Endodermal cell (in vitro differentiated cells): ENCODE measurements at regions not wholly inside any gene's neighbourhood (a gene's known extent, or its start where the extent isn't known, plus 50 kb on each side); places are given as distances from the start of the nearest gene placed in this dataset.

ENCODE experiments used
- DNase-seq: peaks from one replicate; pipeline ENCODE4 v3.0.0-alpha.2; 2017
- H3K27ac ChIP-seq: 2 replicates; pipeline ENCODE4 v1.5.1; 2013; ENCODE audit warnings: mild to moderate bottlenecking, low read depth, low read length, moderate library complexity
- H3K27me3 ChIP-seq: 2 replicates; pipeline ENCODE4 v1.6.1; 2013; ENCODE audit warnings: mild to moderate bottlenecking, low read length, moderate library complexity; ENCODE audit not compliant: insufficient read depth, control insufficient read depth, poor library complexity, severe bottlenecking
- H3K36me3 ChIP-seq: 2 replicates; pipeline ENCODE4 v1.7.0; 2013; ENCODE audit warnings: mild to moderate bottlenecking, low read length, moderate library complexity; ENCODE audit not compliant: control insufficient read depth, insufficient read depth
- H3K4me1 ChIP-seq: one replicate; pipeline ENCODE4 v1.7.0; 2013; ENCODE audit warnings: low read length; ENCODE audit not compliant: control insufficient read depth, insufficient read depth
- H3K4me3 ChIP-seq: 2 replicates; pipeline ENCODE4 v1.5.1; 2013; ENCODE audit warnings: mild to moderate bottlenecking, low read length, moderate library complexity
- H3K9ac ChIP-seq: 2 replicates; pipeline ENCODE4 v1.6.1; 2013; ENCODE audit warnings: mild to moderate bottlenecking, low read length, moderate library complexity; ENCODE audit not compliant: poor library complexity, severe bottlenecking; ENCODE audit errors: extremely low read depth
- H3K9me3 ChIP-seq: 2 replicates; pipeline ENCODE4 v1.6.1; 2013; ENCODE audit warnings: mild to moderate bottlenecking, low read length, moderate library complexity; ENCODE audit not compliant: control insufficient read depth
- H3K27ac Mint-ChIP-seq: 2 replicates; pipeline ENCODE4 v1.8.0; 2020; ENCODE audit warnings: mixed read lengths
- H3K27me3 Mint-ChIP-seq: 2 replicates; pipeline ENCODE4 v1.8.0; 2021; ENCODE audit warnings: mild to moderate bottlenecking, mixed read lengths; ENCODE audit not compliant: insufficient read depth
- H3K36me3 Mint-ChIP-seq: 2 replicates; pipeline ENCODE4 v1.8.0; 2020; ENCODE audit warnings: low read depth, mixed read lengths
- H3K4me1 Mint-ChIP-seq: 2 replicates; pipeline ENCODE4 v1.8.0; 2020; ENCODE audit warnings: mixed read lengths
- H3K4me3 Mint-ChIP-seq: 2 replicates; pipeline ENCODE4 v1.8.0; 2020; ENCODE audit warnings: mild to moderate bottlenecking, moderate library complexity, mixed read lengths
- H3K9me3 Mint-ChIP-seq: 2 replicates; pipeline ENCODE4 v1.8.0; 2020; ENCODE audit warnings: mild to moderate bottlenecking, mixed read lengths
- WGBS, 2 experiments: methylation state at CpG; one replicate each; pipeline versions ENCODE4 v1.1.5 to v1.1.7; 2013; ENCODE audit warnings: missing lambda C conversion rate in 2 of 2, mixed read lengths in 1 of 2; ENCODE audit not compliant: insufficient coverage in 1 of 2, insufficient read length in 1 of 2; 5-methylcytosine and 5-hydroxymethylcytosine counted together
- TF ChIP-seq, protein P1 (sequence below): fragments of 200-600 bp; sonication (generic); conservative IDR thresholded peaks from 2 replicates; pipeline ENCODE4 v1.5.0; 2021; ENCODE audit warnings: antibody characterized with exemption, mild to moderate bottlenecking

DNA sequence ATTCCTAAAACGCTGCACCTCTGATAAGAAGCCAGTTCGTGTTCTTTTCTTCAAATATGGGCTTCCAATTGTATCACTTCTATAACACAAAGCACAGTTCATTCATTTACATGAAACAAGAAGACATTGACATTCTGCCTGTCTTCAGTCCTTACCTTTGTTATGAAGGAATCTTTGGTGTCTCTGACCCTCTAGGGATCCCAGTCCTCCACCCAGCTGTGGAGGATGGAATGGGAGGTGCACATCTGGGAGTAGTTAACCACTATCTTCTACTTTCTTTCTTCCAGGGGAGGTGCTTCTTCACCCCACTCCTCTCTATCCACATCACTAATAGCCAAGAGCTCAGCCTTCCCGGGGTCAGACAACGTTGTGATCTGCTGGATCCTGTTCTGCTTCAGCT lies 233.4 kb downstream of the CDC5L start:
- TF ChIP-seq, protein P1, sequence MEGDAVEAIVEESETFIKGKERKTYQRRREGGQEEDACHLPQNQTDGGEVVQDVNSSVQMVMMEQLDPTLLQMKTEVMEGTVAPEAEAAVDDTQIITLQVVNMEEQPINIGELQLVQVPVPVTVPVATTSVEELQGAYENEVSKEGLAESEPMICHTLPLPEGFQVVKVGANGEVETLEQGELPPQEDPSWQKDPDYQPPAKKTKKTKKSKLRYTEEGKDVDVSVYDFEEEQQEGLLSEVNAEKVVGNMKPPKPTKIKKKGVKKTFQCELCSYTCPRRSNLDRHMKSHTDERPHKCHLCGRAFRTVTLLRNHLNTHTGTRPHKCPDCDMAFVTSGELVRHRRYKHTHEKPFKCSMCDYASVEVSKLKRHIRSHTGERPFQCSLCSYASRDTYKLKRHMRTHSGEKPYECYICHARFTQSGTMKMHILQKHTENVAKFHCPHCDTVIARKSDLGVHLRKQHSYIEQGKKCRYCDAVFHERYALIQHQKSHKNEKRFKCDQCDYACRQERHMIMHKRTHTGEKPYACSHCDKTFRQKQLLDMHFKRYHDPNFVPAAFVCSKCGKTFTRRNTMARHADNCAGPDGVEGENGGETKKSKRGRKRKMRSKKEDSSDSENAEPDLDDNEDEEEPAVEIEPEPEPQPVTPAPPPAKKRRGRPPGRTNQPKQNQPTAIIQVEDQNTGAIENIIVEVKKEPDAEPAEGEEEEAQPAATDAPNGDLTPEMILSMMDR = no peak
- DNase-seq = no peak
- peaks cover 26% of the 10 kb centered on the region for H3K4me1 Mint-ChIP-seq

GRCh38 chr6:44621846-44622245 lies 234.3 kb downstream of the CDC5L start:
- H3K4me3 ChIP-seq = no peak overlapping the region
- no peak overlapping the region for H3K27ac Mint-ChIP-seq
- peaks cover 5% of the 10 kb centered on the region for H3K4me1 ChIP-seq

More for the DNA sequence above, 233.4 kb downstream of the CDC5L start:
- H3K36me3 Mint-ChIP-seq = no peaks in the 10 kb centered on the region
- Histone ChIP-seq H3K27me3 (no peaks in the 10 kb centered on the region), H3K9ac (no peak overlapping the region), H3K4me3 (no peak overlapping the region), H3K9me3 (no peaks in the 10 kb centered on the region), H3K27ac (no peak overlapping the region), H3K36me3 (no peaks in the 10 kb centered on the region), H3K4me1 (no peaks in the 10 kb centered on the region)
- H3K27ac Mint-ChIP-seq = no peak overlapping the region
- H3K27me3 Mint-ChIP-seq = no peaks in the 10 kb centered on the region
- H3K9me3 Mint-ChIP-seq = no peaks in the 10 kb centered on the region
- no peak overlapping the region for H3K4me3 Mint-ChIP-seq
- WGBS, 2 experiments = 75 to 78% methylated on average over 4 of the region's 4 CpGs

GRCh38 chr6:44622555-44622954 lies 235.0 kb downstream of the CDC5L start:
- peaks cover 8% of the 10 kb centered on the region for H3K4me1 ChIP-seq
- TF ChIP-seq, protein P1 = no peak
- H3K9me3 ChIP-seq = no peaks in the 10 kb centered on the region
- H3K27me3 Mint-ChIP-seq = no peaks in the 10 kb centered on the region
- no peak overlapping the region for H3K9ac ChIP-seq
- H3K27me3 ChIP-seq = no peaks in the 10 kb centered on the region
- no peak overlapping the region for H3K4me3 ChIP-seq
- peaks cover 36% of the 10 kb centered on the region for H3K4me1 Mint-ChIP-seq
- DNase-seq = no peak
- H3K9me3 Mint-ChIP-seq = no peaks in the 10 kb centered on the region
- no peaks in the 10 kb centered on the region for H3K36me3 Mint-ChIP-seq
- no peak overlapping the region for H3K27ac ChIP-seq
- H3K27ac Mint-ChIP-seq = no peak overlapping the region
- WGBS, 2 experiments = 90% methylated on average over 4 to 8 of the region's 8 CpGs
- H3K4me3 Mint-ChIP-seq = no peak overlapping the region
- no peaks in the 10 kb centered on the region for H3K36me3 ChIP-seq

More at GRCh38 chr6:44621846-44622245, 234.3 kb downstream of the CDC5L start:
- DNase-seq = no peak
- TF ChIP-seq, protein P1 = no peak
- Histone ChIP-seq H3K27me3 (no peaks in the 10 kb centered on the region), H3K9ac (no peak overlapping the region), H3K27ac (no peak overlapping the region), H3K36me3 (no peaks in the 10 kb centered on the region), H3K9me3 (no peaks in the 10 kb centered on the region)
- H3K36me3 Mint-ChIP-seq = no peaks in the 10 kb centered on the region
- no peaks in the 10 kb centered on the region for H3K27me3 Mint-ChIP-seq
- no peak overlapping the region for H3K4me3 Mint-ChIP-seq
- H3K4me1 Mint-ChIP-seq = peaks cover 30% of the 10 kb centered on the region
- 80 to 90% methylated on average over 2 of the region's 2 CpGs for WGBS, 2 experiments
- H3K9me3 Mint-ChIP-seq = no peaks in the 10 kb centered on the region
